NCI-H345 treated with DMSO at 0.1 percent for 48 hours (cell line): ENCODE measurements at regions not wholly inside any gene's neighbourhood (a gene's known extent, or its start where the extent isn't known, plus 50 kb on each side); places are given as distances from the start of the nearest gene placed in this dataset.

Source experiments
- DNase-seq: peaks from one replicate; lab custom pipeline; 2025; ENCODE audit not compliant: unreplicated experiment; lab: John Stamatoyannopoulos, UW

- no peak for DNase-seq
These were observed 154.4 kb upstream of the PDE3A start for GRCh38 chr12:20213723-20214625.

GRCh38 chr12:20220339-20220738 is 148.0 kb upstream of the PDE3A start:
- no peak for DNase-seq

GRCh38 chr12:20232931-20233675 is 135.2 kb upstream of the PDE3A start:
- DNase-seq: no peak

GRCh38 chr12:20234474-20234873 is 133.9 kb upstream of the PDE3A start:
- no peak for DNase-seq

GRCh38 chr12:20237091-20237490 is 131.2 kb upstream of the PDE3A start:
- DNase-seq: no peak

GRCh38 chr12:20245491-20245890 is 122.8 kb upstream of the PDE3A start:
- no peak for DNase-seq

- no peak for DNase-seq
These were observed 119.7 kb upstream of the PDE3A start for GRCh38 chr12:20248646-20249045.

GRCh38 chr12:20250761-20251160 is 117.6 kb upstream of the PDE3A start:
- no peak for DNase-seq

GRCh38 chr12:20257311-20257710 is 111.0 kb upstream of the PDE3A start:
- no peak for DNase-seq

- DNase-seq: no peak
These were observed 108.6 kb upstream of the PDE3A start for GRCh38 chr12:20259786-20260185.

- no peak for DNase-seq
These were observed 107.5 kb upstream of the PDE3A start for GRCh38 chr12:20260851-20261250.

- DNase-seq: no peak
These were observed 106.2 kb upstream of the PDE3A start for GRCh38 chr12:20262119-20262518.

- no peak for DNase-seq
These were observed 104.3 kb upstream of the PDE3A start for GRCh38 chr12:20264026-20264425.

GRCh38 chr12:20264608-20265114 is 103.7 kb upstream of the PDE3A start:
- no peak for DNase-seq

GRCh38 chr12:20268121-20268732 is 100.1 kb upstream of the PDE3A start:
- DNase-seq: no peak

GRCh38 chr12:20268771-20269170 is 99.6 kb upstream of the PDE3A start:
- DNase-seq: no peak

GRCh38 chr12:20269337-20270067 is 98.8 kb upstream of the PDE3A start:
- no peak for DNase-seq

- DNase-seq: no peak
These were observed 97.8 kb upstream of the PDE3A start for GRCh38 chr12:20270557-20270956.

GRCh38 chr12:20272161-20272560 is 96.2 kb upstream of the PDE3A start:
- DNase-seq: no peak

- no peak for DNase-seq
These were observed 95.5 kb upstream of the PDE3A start for GRCh38 chr12:20272801-20273200.

GRCh38 chr12:20274008-20274407 is 94.3 kb upstream of the PDE3A start:
- no peak for DNase-seq
